H9 (cell line): ENCODE measurements at regions not wholly inside any gene's neighbourhood (a gene's known extent, or its start where the extent isn't known, plus 50 kb on each side); places are given as distances from the start of the nearest gene placed in this dataset.

Source experiments
- DNase-seq: peaks from one replicate; pipeline ENCODE4 v3.0.0-alpha.2; 2017
- H2AFZ ChIP-seq: one replicate; pipeline ENCODE4 v1.6.1; 2013; ENCODE audit warnings: mild to moderate bottlenecking, low read length, control low read depth, moderate library complexity
- H2AK5ac ChIP-seq: 2 replicates; pipeline ENCODE4 v1.6.1; 2013; ENCODE audit warnings: low read length, control low read depth, mixed read lengths; ENCODE audit not compliant: insufficient read length
- H2BK120ac ChIP-seq: one replicate; pipeline ENCODE4 v1.6.1; 2013; ENCODE audit warnings: low read depth, mild to moderate bottlenecking, low read length, control low read depth, inconsistent platforms; ENCODE audit not compliant: poor library complexity, severe bottlenecking
- H2BK12ac ChIP-seq: 2 replicates; pipeline ENCODE4 v1.6.1; 2013; ENCODE audit warnings: low read length, control low read depth, mixed read lengths, low read depth; ENCODE audit not compliant: insufficient read length
- H2BK15ac ChIP-seq: 2 replicates; pipeline ENCODE4 v1.6.1; 2013; ENCODE audit warnings: low read depth, low read length, control low read depth
- H2BK20ac ChIP-seq: one replicate; pipeline ENCODE4 v1.6.1; 2013; ENCODE audit warnings: low read depth, mild to moderate bottlenecking, low read length, control low read depth, inconsistent platforms; ENCODE audit not compliant: poor library complexity, severe bottlenecking
- H2BK5ac ChIP-seq: 2 replicates; pipeline ENCODE4 v1.6.1; 2013; ENCODE audit warnings: low read length, control low read depth, mixed read lengths; ENCODE audit not compliant: insufficient read length
- H3K14ac ChIP-seq: 2 replicates; pipeline ENCODE4 v1.6.1; 2013; ENCODE audit warnings: low read length, control low read depth; ENCODE audit not compliant: insufficient read depth
- H3K18ac ChIP-seq: 2 replicates; pipeline ENCODE4 v1.6.1; 2013; ENCODE audit warnings: low read depth, mild to moderate bottlenecking, mixed read lengths, low read length, control low read depth; ENCODE audit not compliant: insufficient read length
- H3K23ac ChIP-seq: 2 replicates; pipeline ENCODE4 v1.6.1; 2013; ENCODE audit warnings: low read length, control low read depth, mixed read lengths, low read depth; ENCODE audit not compliant: insufficient read length
- H3K23me2 ChIP-seq: 2 replicates; pipeline ENCODE4 v1.6.1; 2013; ENCODE audit warnings: low read depth, mild to moderate bottlenecking, mixed read lengths, low read length, control low read depth; ENCODE audit not compliant: insufficient read length, poor library complexity, severe bottlenecking
- H3K27ac ChIP-seq: 2 replicates; pipeline ENCODE4 v1.5.1; 2013; ENCODE audit warnings: low read length, control low read depth, mixed read lengths, low read depth; ENCODE audit not compliant: insufficient read length
- H3K27me3 ChIP-seq: 2 replicates; pipeline ENCODE4 v1.6.1; 2013; ENCODE audit warnings: low read length, control low read depth, inconsistent platforms; ENCODE audit not compliant: insufficient read depth
- H3K4ac ChIP-seq: 2 replicates; pipeline ENCODE4 v1.6.1; 2013; ENCODE audit warnings: low read depth, mild to moderate bottlenecking, control low read depth, inconsistent platforms, low read length, moderate library complexity
- H3K4me1 ChIP-seq: 2 replicates; pipeline ENCODE4 v1.6.1; 2013; ENCODE audit warnings: low read length, control low read depth, inconsistent platforms; ENCODE audit not compliant: insufficient read depth
- H3K4me2 ChIP-seq: 2 replicates; pipeline ENCODE4 v1.6.1; 2013; ENCODE audit warnings: low read length, control low read depth, mixed read lengths; ENCODE audit not compliant: insufficient read length, insufficient read depth
- H3K56ac ChIP-seq: 2 replicates; pipeline ENCODE4 v1.6.1; 2013; ENCODE audit warnings: low read depth, mild to moderate bottlenecking, mixed read lengths, low read length, control low read depth; ENCODE audit not compliant: insufficient read length
- H3K79me1 ChIP-seq: 2 replicates; pipeline ENCODE4 v1.6.1; 2013; ENCODE audit warnings: low read depth, mild to moderate bottlenecking, moderate library complexity, low read length, control low read depth, inconsistent platforms; ENCODE audit not compliant: insufficient read depth, poor library complexity, severe bottlenecking
- H3K79me2 ChIP-seq: 2 replicates; pipeline ENCODE4 v1.6.1; 2013; ENCODE audit warnings: low read length, control low read depth, inconsistent platforms; ENCODE audit not compliant: insufficient read depth
- H3K9ac ChIP-seq: 2 replicates; pipeline ENCODE4 v1.6.1; 2013; ENCODE audit warnings: low read length, control low read depth, mixed read lengths; ENCODE audit not compliant: insufficient read length; ENCODE audit errors: extremely low read depth
- H3K9me3 ChIP-seq: one replicate; pipeline ENCODE4 v1.6.1; 2013; ENCODE audit warnings: low read depth, low read length, inconsistent platforms; ENCODE audit not compliant: control insufficient read depth
- H3T11ph ChIP-seq: one replicate; pipeline ENCODE4 v1.6.1; 2013; ENCODE audit warnings: mild to moderate bottlenecking, low read length, control low read depth, inconsistent platforms
- H4K20me1 ChIP-seq: one replicate; pipeline ENCODE4 v1.6.1; 2013; ENCODE audit not compliant: control insufficient read depth, insufficient read length, insufficient read depth
- H4K5ac ChIP-seq: 2 replicates; pipeline ENCODE4 v1.6.1; 2013; ENCODE audit warnings: low read depth, mild to moderate bottlenecking, mixed read lengths, low read length, control low read depth; ENCODE audit not compliant: insufficient read length
- H4K8ac ChIP-seq: replicated peaks from 2 replicates; pipeline ENCODE4 v1.6.1; 2013; ENCODE audit warnings: low read length, control low read depth, mixed read lengths, low read depth; ENCODE audit not compliant: insufficient read length
- H4K91ac ChIP-seq: 2 replicates; pipeline ENCODE4 v1.6.1; 2013; ENCODE audit warnings: low read depth, mild to moderate bottlenecking, moderate library complexity, mixed read lengths, low read length, control low read depth; ENCODE audit not compliant: insufficient read length
- H3K27ac Mint-ChIP-seq, 3 experiments: 2 replicates in 2 of 3; 3 replicates in 1 of 3; pipeline ENCODE4 v1.8.0; 2020 to 2021; ENCODE audit warnings: mixed read lengths in 3 of 3, mild to moderate bottlenecking in 1 of 3, moderate library complexity in 1 of 3
- H3K27me3 Mint-ChIP-seq: 2 replicates; pipeline ENCODE4 v1.8.0; 2021; ENCODE audit warnings: low read depth, mild to moderate bottlenecking, moderate library complexity, mixed read lengths
- H3K36me3 Mint-ChIP-seq, 3 experiments: 2 replicates in 2 of 3; 3 replicates in 1 of 3; pipeline ENCODE4 v1.8.0; 2020 to 2021; ENCODE audit warnings: low read depth in 3 of 3, mixed read lengths in 3 of 3; ENCODE audit not compliant: insufficient read depth in 1 of 3
- H3K4me1 Mint-ChIP-seq, 2 experiments: 2 replicates each; pipeline ENCODE4 v1.8.0; 2020; ENCODE audit warnings: mixed read lengths in 2 of 2
- H3K4me3 Mint-ChIP-seq, 2 experiments: 2 replicates in 1 of 2; 3 replicates in 1 of 2; pipeline ENCODE4 v1.8.0; 2020 to 2021; ENCODE audit warnings: mild to moderate bottlenecking in 2 of 2, mixed read lengths in 2 of 2, moderate library complexity in 1 of 2
- H3K9me3 Mint-ChIP-seq, 2 experiments: 2 replicates in 1 of 2; 3 replicates in 1 of 2; pipeline ENCODE4 v1.8.0; 2020; ENCODE audit warnings: mild to moderate bottlenecking in 2 of 2, mixed read lengths in 2 of 2, moderate library complexity in 1 of 2
- CTCF ChIP-seq: fragments of 200-600 bp; sonication (generic); conservative IDR thresholded peaks from 3 replicates; pipeline ENCODE4 v1.8.0; 2021; ENCODE audit warnings: antibody characterized with exemption, mild to moderate bottlenecking
- WGBS: extraction: QIAGEN DNeasy Blood & Tissue Kit; methylation state at CpG from one replicate; pipeline ENCODE4 v1.1.7; 2013; ENCODE audit warnings: missing lambda C conversion rate, low lambda C conversion rate, mixed read lengths; ENCODE audit not compliant: insufficient read length; ENCODE audit errors: extremely low coverage; 5-methylcytosine and 5-hydroxymethylcytosine counted together

DNA sequence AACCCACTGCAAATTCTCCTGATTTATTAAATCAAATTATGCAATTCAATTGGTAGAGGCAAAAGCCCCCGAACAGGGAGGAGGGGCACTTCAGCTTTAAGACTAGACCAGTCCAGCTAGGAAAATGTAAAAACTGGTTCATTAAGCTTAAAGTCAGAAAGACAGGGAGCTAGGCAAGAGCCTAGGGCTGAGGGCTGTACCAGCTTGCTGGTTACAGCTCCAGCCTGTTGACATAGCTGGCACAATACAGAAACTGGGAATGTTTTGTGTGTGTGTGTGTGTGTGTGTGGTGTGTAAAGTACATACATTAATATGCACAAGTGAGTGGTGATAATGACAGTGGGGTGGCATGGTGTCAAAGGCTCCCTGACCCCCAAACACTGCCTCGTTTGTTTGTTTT lies 307.0 kb upstream of the CELF4 start:
- Histone ChIP-seq H2BK12ac (no peak overlapping the region), H3T11ph (no peak overlapping the region), H4K5ac (no peak overlapping the region), H3K23ac (no peak overlapping the region), H3K9me3 (no peaks in the 10 kb centered on the region), H3K4me2 (no peak overlapping the region), H3K4me1 (no peaks in the 10 kb centered on the region; the same call in 1 of the 2 replicates), H2BK5ac (no peak overlapping the region), H3K14ac (no peak overlapping the region), H4K20me1 (no peaks in the 10 kb centered on the region), H3K18ac (no peak overlapping the region), H2BK15ac (no peak overlapping the region), H2BK20ac (no peak overlapping the region), H3K4ac (no peak overlapping the region), H4K91ac (no peak overlapping the region), H4K8ac (no peak overlapping the region), H2AK5ac (no peak overlapping the region), H3K56ac (no peak overlapping the region), H3K27ac (no peak overlapping the region), H3K79me1 (no peaks in the 10 kb centered on the region), H3K27me3 (no peaks in the 10 kb centered on the region; the same call in 1 of the 2 replicates), H3K79me2 (no peaks in the 10 kb centered on the region), H3K9ac (no peak overlapping the region), H2AFZ (no peak overlapping the region), H3K23me2 (no peaks in the 10 kb centered on the region), H2BK120ac (no peak overlapping the region)
- TF ChIP-seq CTCF, result no peak
- Mint-ChIP-seq H3K4me3 (no peak overlapping the region), H3K27ac (no peak overlapping the region), H3K9me3 (no peaks in the 10 kb centered on the region; a peak in 1 of 5 replicates), H3K27me3 (no peaks in the 10 kb centered on the region), H3K36me3 (no peaks in the 10 kb centered on the region; a peak in 1 of 7 replicates), H3K4me1 (peaks cover 6 to 8% of the 10 kb centered on the region in 2 experiments; a peak in 3 of 4 replicates)
- no CpG with 5 or more reads among the region's 2 CpGs for WGBS
- no peak for DNase-seq
